HG03354 (cell line): ENCODE measurements at regions not wholly inside any gene's neighbourhood (a gene's known extent, or its start where the extent isn't known, plus 50 kb on each side); places are given as distances from the start of the nearest gene placed in this dataset.

Experiments used
- ATAC-seq: cut with Tn5 transposase; IDR thresholded peaks from one replicate; pipeline ENCODE4 v1.9.1; 2021; ENCODE audit warnings: mild to moderate bottlenecking; ENCODE audit not compliant: unreplicated experiment, poor library complexity, severe bottlenecking

DNA sequence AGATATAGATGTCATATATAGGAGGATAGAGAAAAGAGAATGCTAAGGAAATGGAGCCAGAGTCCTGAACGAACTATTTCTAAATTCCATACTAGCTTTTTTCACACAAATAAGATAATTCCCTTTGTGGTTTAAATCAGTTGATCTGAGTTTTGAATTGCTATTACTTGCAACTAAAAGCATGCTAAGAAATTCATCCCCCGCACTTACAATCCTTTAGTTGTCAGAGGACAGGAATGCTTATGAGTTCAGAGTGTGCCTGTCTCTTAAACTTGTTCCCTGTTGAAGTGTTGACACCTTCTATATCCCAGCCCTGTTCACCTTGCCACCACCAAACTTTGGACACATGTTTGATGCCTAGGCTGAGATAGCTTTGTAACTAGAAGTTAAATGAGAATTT is 406.2 kb downstream of the METTL15 start:
- ATAC-seq: no peak

DNA sequence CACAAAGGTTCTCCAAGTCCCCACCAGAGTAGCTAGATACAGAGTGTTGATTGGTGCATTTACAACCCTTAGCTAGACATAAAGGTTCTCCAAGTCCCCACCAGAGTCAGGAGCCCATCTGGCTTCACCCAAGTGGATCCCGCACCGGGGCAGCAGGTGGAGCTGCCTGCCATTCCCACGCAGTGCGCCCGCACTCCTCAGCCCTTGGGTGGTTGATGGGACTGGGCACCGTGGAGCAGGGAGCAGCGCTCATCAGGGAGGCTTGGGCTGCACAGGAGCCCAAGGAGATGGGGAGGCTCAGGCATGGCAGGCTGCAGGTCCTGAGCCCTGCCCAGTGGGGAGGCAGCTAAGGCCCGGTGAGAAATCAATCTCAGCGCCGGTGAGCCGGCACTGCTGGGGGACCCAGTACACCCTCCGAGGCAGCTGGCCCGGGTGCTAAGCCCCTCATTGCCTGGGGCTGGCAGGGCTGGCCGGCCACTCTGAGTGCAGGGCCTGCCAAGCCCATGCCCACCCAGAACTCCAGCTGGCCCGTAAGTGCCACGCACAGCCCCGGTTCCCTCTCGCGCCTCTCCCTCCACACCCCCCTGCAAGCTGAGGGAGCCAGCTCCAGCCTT is 404.1 kb downstream of the METTL15 start:
- no peak for ATAC-seq

DNA sequence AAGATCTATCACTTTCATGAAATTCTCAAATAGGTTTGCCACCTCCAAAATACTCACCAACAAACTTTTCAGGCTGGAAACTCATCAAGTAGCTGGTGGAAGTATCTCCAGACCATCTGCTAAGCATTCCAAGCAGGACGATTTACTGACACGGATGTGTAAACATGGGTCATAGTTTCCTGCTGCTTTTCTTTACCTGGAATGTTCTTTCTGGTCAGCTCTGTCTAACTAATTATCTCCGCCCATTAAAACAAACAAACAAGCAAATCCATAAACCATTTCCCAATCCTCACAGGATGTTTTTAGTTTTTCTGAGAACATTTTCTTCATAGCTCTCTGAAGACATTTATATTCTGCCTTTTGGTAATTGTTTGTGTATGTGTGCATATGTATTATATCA is 397.0 kb downstream of the METTL15 start:
- no peak for ATAC-seq

DNA sequence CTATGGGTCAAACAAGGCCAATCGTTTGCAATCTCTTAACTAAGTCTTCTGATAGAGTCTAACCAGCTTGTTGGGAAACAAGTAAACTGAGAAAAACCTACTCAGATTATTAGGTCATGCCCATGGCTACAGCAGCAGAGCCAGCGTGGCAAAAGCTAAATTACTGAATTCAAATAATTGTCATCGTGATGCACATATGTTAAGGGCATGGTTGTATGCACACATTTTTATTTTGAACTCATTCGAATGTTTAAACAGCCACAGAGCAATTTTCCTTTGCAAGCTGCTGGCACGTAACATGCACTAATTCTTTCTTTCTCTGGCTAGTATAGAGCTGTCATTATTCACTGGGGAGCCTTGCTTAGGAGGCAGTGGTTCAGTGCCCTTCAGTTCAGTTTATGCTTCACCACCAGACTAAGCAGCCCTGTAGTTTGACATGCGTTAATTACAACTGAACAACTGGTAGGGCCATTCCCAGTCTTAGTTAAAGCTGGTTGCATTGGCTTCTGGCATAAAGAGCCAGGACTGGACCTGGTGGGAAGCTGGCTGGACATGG is 396.4 kb downstream of the METTL15 start:
- ATAC-seq: no peak

DNA sequence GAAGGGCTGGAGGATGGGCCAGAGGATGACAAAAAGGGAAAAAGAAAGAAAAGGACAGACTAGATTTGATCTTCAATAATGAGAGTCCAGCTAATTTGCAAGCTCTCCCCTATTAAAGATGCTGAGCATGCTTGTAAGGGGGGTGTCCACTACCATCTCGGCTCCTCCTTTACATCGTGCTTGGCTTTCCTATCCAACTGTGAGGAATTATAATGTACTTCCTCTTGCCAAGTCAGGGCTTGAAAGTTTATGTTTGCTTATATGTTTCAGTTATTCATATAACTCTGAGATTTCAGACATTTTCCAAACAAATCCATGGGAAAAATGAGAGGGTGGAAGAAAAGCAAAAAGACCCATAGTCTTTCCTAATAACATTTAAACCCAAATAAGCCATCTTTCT is 387.1 kb downstream of the METTL15 start:
- ATAC-seq: no peak

- no peak for ATAC-seq
Measured at GRCh38 chr11:28491431-28491830, 383.2 kb downstream of the METTL15 start.

DNA sequence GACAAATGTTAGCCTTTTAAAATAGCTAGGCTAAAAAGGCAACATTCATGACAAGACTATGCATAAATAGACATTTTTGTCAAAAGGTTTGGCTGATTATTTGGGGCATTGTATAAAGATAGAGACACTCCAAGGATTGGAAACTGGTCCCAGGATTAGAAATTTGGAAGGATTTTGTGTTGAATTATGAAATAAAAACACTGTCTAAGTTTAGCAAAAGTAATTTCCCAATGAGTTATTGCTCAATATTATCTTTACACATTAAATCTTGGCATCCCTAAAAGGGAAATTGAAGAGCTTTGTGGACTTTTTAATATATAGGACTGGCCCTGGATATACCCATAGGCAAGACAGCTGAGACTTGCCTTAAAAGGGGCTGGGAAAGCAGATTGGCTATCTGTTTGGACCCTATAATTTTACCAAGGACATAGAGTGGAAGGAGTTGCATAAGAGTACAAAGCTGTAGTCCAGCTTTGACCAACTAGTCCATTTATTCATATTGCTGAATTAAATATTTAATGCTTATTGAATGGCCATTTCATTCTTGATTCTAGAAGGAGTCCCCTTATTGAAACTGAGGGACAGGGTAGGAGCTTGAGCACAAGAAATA is 382.7 kb downstream of the METTL15 start:
- ATAC-seq: no peak

- no peak for ATAC-seq
Measured at GRCh38 chr11:28488336-28488735, 380.1 kb downstream of the METTL15 start.

- ATAC-seq: no peak
Measured at GRCh38 chr11:28483072-28483867, 375.1 kb downstream of the METTL15 start.

GRCh38 chr11:28482666-28483065 is 374.5 kb downstream of the METTL15 start:
- ATAC-seq: no peak

DNA sequence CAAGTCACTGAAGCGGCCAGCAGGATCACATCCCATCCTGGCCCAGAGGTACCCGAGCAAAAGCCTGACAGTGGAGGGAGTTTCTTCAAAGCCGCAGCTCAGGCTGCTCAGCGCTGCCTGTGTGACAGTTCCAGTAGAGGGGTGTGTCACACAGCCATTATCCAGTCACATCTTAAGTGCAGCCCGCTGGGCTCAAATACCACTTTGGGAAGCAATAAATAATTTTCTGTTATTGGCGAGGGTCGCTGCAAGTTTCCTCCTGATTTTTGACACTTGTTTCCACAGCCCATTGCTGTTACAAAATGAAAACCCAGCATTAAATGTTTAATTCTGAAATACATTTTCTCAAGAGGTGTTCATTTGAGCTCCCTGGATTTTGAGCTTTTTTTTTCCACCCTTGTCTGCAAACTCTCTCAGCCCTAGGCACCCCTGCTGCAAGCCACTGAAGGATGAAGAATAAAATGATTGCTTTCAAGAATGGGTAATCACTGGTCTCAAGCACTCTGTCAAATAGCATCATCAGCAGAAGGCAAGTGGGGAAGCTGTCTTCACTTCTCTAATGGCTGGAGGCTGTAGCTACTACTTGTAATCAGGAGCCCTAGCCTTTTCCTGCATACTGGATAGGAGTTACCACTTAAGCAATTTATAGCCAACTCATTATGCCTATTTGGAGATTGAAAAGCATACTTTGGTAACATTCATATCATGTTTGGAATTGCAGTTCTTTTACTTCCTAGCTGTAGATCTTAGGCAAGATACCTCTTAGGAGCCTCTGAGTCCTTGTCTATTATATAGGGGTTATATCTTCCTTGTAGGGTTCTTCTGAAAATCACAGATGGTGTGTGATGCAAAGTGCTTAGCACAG is 373.7 kb downstream of the METTL15 start:
- ATAC-seq: no peak

DNA sequence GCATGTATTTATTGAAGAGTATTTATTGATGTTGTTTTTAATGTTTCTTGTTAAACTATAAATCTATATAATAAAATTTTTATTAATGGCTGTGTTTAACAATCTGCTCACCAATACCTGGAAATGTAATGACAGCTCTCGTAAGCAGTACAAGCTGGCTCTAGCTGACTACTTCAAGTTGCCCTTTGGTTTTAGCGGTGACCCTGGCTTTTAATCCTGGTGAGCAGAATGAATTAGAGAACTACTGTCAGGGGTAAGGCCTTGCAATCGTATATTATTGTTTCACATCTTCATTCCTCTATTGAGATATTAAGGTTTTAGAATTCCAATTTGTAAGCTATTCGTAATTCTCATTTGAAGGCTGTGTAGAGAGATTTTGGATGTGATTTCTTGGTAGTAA is 372.2 kb downstream of the METTL15 start:
- ATAC-seq: no peak

GRCh38 chr11:28476864-28477263 is 368.7 kb downstream of the METTL15 start:
- no peak for ATAC-seq

DNA sequence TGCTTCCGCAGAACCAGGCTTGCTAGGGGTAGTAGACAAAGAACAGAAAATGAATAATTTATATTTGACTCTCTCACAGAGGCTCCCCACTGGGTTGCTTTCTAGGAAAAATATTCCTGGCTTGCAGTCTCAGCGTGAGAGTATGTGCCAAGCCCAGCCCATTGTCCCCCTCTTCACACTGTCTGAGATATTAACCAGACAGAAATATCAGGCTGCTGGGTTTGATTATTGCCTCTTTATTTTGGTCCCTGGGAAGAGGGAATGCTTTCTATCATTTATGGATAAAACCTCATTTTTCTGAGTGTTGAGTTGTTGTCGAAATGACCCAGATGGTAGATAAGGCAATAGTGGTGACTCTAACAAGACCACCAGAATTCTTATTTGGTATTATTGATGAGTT is 367.9 kb downstream of the METTL15 start:
- no peak for ATAC-seq

DNA sequence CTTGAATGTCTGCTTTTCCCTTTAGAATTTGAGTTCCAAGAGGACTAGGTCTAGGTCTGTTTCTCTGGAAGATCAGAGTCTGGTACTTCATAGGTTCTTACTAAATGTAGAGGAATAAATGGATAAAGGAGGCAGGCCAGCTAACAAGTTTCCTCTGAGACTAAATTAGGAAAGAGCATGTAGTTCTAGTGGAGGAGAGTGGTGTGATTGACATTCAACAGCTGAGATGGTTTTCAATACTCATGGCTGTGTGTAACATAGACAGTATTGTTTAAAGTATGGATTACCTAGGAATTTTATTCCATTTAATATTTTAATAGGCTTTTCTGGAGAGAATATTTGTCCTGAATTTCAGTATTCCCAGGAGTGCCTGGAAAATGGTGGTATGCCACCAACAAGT is 364.7 kb downstream of the METTL15 start:
- no peak for ATAC-seq

DNA sequence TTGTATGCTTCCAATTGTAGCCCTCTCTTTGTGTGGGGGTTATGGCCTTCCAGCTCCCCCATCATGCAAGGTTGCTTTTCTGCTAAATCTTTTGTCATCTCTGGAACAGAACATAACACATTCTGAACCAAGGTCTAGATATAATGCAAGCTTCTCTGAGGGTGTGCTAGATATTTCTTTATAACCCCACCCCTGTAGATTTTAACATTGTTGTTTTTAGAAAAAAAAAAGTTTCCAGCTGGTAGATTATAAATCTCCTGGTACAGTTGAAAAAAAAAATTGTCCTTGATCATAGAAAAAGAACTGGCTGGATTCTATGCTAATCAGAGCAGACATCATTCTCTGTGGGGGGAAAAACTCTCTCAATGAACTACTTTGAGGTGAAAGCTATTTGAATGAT is 363.3 kb downstream of the METTL15 start:
- no peak for ATAC-seq

GRCh38 chr11:28470180-28470579 is 362.0 kb downstream of the METTL15 start:
- no peak for ATAC-seq

GRCh38 chr11:28466506-28466905 is 358.3 kb downstream of the METTL15 start:
- no peak for ATAC-seq

DNA sequence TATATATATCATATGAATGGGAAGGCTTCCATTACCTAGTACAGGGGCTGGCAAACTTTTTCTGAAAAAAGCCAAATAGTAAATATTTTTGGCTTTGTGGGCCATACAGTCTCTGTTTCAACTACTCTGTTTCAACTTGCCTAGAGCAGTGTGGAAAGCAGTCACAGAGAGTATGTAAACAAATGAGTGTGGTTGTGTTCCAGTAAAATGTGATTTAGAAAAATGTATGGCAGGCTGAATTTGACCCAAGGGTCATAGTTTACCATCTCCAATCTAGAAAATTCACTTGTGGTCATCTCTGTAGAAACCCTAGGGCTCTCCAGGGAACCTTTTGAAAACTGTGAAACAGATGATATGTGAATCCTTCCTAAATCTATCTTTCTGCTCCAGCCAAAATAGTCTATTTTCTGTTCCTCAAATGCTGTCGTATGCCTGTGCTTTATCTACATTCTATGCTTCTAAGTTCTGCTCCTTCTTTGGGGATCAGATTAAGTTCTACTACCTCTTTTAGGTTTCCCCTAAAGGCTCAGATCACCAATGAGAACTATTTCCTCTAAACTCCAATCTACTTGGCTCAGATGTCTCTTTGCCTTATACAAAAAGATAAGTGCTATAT is 356.2 kb downstream of the METTL15 start:
- no peak for ATAC-seq

- no peak for ATAC-seq
Measured at GRCh38 chr11:28463826-28464225, 355.6 kb downstream of the METTL15 start.
